GM18861 (cell line): ENCODE measurements at regions not wholly inside any gene's neighbourhood (a gene's known extent, or its start where the extent isn't known, plus 50 kb on each side); places are given as distances from the start of the nearest gene placed in this dataset.

Source experiments
- ATAC-seq: cut with Tn5 transposase; IDR thresholded peaks from one replicate; pipeline ENCODE4 v1.9.1; 2021; ENCODE audit not compliant: unreplicated experiment

DNA sequence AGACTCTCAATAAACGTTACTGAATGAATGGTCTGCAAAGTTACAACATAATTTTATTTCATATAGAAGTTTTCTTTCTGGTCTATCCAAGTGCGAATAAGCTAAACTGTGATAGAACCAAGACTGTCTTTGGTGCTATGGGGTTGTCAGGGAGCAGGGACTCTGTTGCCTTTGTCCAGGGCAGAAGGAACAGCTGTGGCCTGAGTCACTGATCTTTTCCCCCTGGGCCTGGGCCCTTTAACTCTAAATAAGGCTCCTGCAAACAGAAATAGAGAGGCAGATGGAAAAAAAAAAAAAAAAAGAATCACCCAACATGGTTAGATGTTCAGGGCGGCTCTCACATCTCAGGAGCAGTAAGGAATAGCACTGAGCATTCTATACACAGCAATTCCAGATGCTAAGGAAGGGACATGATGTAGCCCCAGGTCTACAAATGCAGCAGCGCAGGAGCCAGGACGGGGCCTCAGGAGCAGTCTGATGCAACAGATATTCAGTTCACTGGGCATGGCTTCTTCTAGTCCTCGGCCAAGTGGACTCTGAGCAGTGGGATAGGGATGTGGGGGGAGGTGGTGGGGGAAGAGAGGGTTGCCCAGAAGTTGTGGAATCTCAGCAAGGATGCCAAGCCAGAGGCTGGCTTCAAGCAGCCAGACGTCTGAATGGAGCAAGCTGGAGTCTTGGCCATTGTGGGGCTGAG is 247.1 kb upstream of the SIX2 start:
- ATAC-seq, result no peak

DNA sequence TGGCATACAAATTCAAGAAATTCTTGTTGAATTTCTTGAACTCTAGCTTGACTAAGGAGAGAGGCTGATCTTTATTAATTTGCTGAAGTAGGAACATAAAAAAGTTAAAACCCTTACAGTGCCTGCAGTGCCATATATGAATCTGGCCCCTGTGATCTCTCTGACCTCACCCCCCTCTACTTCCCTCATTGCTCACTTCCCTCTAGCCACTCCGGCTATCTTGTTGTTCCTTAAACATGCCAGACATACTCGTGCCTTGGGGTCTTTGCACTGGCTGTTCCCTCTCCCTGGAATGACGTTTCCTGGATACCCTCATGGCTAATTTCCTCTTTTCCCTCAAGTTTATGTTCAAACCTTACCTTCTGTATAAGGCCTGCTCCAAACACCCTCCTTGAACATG is 246.3 kb upstream of the SIX2 start:
- ATAC-seq, result no peak

DNA sequence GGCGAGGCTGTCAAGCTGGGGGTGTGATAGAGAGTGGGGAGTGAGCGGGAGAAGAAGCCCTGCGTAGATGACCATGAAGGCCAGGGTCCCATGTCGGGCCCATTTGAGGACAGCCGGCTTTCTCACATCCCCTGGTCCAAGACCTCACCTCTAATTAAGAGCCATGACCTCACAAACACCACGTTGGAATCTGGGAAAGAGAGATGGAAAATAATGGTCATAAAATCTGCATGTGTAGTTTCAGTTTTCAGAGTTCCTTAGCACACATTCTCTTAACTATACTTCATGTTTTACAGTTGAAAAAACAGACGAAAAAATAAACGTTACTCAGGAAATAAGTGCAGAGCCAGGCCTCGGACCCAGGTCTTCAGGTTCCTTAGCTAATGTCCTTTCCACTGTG is 244.8 kb upstream of the SIX2 start:
- ATAC-seq, result no peak

DNA sequence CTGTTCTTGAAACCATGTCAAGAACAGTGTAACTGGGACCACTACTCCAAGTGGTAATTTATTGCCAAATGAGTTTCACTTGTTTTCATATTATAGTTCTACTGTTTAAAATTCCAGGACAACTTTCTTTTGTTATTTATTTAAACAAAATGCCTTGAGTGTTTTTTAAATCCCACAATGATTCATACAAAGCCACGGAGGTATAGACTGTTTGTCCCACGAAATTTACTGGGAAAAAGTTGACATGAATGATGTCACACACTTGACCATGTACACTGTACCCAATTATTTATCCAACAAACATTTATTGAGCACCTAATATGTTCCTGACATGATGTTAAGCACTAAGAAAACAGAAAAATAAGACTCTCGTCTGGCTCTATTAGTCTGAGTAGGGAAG is 243.9 kb upstream of the SIX2 start:
- ATAC-seq, result no peak

DNA sequence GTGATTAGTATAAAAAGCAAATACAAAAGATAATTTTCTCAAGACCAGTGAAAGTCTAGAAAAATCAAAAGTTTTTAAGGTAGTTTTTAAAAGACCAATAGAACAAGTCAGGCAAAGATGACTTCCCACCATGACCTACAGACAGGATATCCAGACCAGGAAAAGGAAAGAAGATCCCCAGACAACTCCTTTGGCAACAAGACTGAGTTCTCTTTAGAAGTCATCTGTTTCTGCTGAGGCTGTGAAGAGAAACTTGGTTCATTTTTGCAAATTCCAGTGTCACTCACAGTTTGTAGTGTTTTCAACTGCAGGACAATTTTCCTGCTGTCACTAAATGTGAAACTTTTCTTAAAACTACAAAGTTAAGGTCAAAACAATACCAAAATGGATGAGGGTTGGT is 240.9 kb upstream of the SIX2 start:
- no peak for ATAC-seq

DNA sequence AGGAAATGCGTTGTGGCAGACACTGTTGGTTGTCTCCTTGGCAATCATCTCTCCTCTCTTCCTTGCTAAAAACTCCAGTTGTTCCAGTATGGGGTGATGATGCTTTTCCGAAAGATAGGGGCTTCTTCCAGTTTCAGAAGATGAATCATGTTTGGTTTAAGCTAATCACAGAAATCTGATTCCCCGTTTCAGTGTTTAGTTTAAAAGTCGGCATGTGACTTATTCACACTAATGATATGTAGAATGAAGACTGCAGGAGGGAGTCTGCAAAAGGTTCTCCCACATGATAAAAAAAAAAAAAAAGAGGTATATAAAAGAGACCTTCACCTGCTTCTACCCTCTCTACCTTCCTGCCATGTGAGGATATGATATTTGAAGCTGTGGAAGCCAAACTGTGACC is 239.0 kb upstream of the SIX2 start:
- no peak for ATAC-seq

DNA sequence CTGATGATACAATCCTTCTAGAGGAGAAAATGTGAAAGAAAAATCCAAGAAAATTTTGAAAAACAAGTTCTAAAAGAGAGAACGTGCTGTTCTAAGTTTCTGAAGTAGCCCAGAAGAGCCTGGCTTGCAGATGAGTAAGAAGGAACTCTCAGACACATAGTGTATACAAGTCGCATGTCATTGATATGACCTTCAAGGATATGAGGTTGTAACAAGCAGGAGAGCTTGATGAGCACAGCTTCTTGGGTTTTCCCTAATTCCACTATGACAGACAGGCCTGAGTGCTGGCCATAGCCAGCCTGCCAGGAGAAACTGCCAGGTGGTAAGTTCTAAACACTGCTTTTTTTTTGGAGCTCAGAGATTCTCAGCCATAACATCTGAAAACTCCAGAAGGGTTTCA is 235.7 kb upstream of the SIX2 start:
- no peak for ATAC-seq

DNA sequence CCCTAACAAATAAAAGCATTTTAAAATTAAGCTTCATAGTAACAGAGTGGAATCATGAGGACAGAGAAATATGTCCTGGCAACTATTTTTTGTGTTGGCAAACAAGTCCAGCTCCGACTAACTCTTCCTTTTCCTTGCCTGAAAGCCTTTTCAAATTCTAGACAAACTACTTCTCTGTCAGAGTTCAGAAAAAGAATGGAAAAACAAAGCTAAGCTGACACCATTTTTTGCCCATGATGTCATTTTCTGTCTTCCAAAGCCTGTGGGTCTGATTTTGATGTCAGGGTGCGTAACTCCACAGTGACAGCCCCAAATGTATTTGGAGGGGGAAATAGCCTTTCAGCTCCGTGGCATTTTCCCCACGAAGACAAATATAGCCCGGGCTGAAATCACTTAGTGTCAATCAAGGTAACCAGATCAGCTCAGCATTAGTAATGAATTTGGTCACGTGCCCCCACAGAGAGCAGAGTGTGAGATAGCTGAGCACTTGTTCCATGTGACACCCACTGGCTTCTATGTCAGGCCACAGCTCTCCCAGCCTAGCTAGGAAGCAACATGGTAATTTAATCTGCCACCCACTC is 233.0 kb upstream of the SIX2 start:
- no peak for ATAC-seq

DNA sequence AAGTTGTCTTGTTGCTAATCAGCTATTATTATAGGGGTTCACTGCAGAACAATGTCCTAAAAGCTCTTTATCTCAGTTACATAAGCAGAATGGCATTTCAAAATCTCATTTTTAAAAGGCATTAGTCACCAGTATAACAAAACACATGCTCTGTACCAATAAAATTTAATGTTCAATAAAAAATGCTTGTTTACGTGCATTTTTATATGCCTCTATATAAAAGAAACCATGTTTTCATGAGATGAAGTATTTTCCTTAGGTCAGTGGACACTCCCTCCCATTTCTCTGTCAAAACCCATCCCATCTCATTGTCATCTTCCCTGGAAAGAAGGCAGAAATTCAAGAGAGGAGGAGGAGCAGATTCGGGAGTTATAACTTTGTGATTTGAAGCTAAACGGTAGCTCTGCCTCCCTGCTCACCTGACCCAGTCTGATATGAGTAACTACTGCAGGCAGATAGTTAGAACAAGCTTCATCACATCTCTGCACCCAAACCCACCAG is 231.9 kb upstream of the SIX2 start:
- ATAC-seq, result no peak

DNA sequence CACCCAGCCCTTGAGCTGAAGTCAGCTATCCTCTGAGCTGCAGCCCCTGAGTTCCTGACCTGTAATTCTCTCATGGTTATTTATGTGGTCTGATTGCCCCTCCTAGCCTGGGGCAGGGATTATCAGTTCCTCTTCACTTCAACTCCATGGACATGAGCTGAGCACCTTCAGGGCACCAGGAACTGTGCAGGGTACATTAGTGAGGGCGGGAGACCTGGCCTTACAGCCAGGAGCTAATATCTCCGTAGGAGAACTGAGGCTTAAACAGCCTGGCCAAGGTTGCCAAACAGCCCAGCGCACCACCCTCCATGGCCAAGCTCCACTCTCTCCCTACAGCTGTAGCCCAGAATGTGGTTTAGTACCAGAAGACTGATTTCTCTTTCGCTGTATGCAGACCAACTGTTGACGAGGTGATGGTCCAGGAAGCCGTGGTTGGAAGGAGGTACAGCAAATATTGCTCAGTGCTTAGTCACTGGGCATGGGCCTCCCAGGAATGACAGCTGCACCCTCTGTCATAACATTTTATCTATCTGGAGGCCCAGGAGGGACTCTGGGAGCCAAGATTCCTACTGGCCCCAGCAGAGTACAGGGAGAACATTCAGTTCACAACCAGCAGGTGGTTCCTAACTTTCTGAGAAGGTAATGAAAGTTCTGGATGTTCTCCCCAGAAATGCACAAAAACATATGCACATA is 228.7 kb upstream of the SIX2 start:
- no peak for ATAC-seq

DNA sequence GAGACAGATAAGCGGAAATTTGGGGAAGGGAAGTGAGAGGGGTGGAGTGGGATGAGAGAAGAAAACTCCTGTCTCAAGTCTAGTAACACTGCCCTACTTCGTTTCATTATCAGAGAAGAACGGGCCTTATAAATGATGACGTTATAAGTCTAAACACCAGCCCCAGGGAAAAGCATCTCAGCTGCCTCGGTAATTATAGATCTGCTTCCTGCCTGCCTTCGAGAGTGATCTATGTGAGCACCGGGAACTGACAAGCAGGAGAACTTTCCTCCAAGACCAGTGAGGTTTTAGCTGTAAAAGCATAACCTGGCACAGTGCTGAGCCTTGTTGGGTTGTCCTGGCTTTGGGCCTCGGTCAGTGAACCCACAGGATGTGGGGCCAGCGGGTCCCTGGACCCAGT is 227.9 kb upstream of the SIX2 start:
- no peak for ATAC-seq

DNA sequence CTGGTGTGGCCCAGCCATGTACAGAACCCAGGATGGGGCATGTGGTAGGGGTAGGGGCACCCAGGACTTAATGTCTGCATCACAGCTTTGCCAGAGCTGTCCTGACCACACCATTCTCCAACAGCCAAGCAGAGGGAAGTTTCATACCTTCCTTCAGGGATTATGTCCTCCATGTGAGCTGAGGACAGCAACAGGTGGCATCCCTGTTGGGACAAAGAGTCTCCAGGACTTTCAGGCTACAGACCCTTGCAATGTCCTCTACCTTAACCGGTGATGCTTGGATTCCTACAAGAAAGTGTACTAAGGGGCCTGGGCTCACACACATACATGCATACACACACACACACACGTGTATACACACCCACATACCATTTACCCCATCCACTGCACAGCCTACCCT is 227.0 kb upstream of the SIX2 start:
- no peak for ATAC-seq

DNA sequence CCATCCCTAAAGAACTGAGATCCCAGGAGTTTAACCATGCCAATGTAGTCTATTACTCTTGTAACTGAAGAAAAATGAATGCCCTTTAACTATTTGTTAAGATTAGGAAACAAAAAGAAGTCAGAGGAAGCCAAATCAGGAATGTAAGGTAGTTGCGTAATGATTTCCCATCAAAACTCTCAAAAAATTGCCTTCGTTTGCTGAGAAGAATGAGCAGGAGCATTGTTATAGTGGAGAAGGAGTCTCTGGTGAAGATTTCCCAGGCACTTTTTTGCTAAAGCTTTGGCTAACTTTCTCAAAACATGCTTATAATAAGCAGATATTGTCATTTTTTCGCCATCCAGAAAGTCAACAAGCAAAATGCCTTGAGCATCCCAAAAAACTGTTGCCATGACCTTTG is 224.0 kb upstream of the SIX2 start:
- ATAC-seq, result no peak

DNA sequence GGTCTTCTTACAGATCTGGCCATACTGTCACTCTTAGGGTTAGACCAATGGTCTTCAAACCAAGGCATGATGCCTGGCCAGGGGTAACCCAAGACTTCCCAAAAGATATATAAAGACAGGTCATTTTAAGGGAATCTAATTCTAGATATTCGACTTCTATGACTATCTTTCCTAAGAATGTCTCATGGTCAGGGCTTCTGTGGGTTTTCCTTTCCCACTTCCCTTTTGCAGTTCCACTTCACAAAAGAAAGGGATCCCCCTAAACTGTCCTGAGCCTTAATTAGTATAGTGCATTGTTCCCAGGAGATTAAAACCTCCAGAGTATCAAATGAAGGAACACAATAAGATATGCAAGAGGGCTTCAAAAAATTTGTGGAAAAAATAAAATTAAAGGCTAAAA is 223.6 kb upstream of the SIX2 start:
- ATAC-seq, result no peak

DNA sequence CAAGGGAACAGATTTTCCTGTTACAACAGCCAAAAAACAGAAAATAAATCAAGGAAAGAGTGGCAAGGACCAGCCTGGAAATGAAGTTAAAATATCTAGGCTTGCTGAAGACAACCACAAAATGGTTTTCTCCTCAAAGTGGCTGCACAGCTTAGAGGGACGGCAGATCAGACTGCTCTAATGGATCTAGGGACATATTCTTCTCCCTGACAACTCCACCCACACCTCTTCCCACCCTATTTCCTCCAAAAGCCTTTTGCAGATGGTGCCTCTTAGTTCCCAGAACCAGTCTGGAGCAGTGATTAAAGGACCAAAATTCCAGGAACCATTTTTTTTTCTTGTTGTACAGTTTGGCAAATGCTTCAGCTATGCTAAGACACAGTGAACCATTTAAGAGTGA is 220.2 kb upstream of the SIX2 start:
- ATAC-seq, result no peak

DNA sequence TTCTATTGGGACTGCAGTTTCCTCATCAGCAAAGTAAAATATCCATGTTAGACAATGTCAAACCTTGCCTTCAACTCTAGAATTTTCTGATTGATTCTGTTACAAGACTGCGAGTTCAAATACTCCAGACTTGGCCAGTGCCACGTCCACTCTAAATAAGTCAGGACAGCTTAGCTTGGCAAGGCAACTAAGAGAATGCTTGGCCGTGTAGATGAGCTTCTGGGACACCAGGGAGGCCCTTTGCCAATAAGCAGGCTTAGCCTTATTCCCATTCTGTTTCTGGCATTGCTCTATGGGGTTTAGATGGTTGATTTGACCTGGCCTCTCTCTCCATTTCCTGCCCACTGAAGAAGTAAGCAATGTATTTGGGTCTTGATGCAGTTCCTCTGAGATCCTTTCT is 218.1 kb upstream of the SIX2 start:
- no peak for ATAC-seq

DNA sequence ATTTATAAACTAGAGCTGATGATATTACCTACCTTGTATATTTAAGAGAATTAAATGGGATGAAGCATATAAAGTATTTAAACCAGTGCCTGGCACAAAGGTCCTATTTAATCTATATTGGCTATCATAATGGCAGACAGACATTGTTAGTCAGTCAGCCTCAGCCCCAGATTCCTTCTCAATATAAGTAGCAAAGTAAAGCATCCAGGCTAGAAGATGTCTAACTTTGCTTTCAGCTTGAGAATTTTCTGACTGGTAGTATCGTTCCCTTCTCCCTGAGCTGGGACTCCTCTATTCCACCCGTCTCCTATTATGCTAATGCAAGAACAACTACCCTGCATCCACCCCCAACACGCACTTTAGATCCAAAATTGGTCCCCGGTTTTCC is 215.7 kb upstream of the SIX2 start:
- no peak for ATAC-seq

DNA sequence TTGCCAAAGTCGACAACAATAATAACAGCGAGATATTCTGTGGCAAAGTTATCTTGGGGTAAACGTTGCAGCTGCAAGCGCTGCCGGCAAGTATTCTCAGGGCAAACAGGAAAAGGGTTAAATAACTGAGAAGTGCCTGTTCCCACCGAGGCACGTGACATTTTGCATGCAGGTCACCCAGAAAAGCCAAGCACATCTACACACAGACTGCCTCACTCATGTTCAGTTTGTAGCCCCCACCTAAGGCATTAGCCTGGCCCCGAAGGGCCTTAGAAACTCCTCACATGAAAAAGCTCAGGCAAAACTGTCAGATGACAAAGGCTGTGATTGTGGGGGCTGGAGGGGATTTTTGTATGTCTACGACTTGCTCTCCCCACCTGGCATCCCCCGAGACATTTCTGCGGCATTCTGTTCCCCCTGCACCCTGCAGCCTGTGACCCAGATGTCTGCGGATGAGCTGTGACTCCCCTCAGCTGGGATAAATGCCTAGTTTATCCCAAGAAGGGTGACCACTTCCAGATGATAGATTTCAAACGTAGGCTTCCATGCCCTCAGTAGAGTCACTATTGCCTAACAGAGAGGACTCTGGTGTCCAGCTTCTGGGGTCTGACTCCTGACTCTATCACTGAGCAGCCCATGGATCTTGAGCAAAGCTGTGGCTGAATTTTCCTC is 215.2 kb upstream of the SIX2 start:
- ATAC-seq, result no peak

DNA sequence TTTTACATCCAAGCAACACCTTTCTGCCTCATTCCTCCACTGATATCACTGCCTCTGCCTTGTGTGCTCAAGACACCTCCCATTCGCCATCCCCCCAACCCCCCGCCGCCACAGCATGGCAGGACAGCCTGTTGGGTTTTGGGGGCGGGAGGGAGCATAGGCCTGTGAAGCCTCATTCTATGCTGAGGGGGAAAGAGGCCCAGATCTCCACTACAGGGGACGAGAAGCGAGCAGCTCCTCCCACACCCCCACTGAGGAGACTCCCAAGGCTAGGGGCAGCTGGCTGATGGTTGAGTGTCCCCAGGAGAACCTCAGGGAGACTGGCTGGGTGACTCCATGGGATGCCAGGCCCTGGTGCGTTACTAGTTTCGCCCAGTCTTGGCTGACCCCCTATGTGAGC is 214.3 kb upstream of the SIX2 start:
- ATAC-seq, result no peak

DNA sequence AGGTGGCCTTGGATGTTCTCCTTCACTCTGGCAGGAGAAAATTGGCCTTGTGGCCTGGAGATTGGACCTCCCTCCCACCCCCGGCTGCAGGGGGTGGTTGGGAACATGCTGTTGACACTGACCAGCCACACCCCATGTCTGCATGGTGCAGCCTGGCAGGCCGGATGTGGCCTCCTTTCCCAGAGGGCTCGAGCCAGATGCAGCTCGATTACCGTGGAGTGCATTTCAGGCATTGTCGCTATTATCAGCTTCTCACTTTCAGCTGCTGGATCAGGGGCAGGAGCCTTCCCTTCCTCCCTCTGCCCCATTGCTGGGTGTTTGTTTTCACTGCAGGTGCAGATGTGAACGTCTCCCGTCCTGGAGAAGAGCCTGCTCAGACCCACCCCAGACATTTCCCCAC is 211.0 kb upstream of the SIX2 start:
- ATAC-seq, result no peak

DNA sequence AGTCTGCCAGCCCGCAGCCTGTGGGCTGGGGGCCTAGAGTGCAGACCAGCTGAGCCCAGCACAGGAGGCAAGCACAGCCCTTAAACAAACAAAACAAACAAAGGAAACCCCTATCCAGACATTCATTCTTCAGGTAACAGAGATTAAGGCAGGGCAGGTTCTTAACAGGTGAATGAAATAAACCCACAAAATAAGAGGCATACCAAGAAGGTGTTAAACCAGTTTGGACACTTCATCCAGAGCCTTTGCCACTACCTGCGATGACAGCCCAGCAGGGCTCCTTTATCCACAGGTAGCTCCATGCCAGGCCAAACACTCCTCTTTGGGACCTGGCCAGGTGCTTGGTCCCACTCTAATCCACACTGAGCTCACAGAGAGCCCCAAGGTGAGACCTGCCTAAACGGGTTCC is 209.7 kb upstream of the SIX2 start:
- ATAC-seq, result no peak

DNA sequence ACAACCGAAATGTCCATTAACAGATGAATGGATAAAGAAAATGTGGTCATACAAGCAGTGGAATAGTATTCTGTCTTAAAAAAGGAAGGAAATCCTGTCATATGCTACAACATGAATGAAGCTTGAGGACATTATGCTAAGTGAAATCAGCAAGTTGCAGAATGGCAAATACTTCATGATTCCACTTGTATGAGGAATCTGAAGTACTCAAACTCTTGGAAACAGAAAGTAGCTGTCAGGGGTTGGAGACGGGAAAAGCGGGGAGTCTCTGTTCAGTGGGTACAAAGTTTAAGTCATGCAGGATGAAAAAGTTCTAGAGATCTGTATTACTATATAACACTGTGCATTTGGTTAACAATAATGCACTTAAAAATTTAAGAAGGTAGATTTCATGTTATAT is 209.0 kb upstream of the SIX2 start:
- no peak for ATAC-seq
